Activated CD8-positive, alpha-beta memory T cell treated with anti-CD3 and anti-CD28 coated beads for 4 hours (primary cell): ENCODE measurements at regions not wholly inside any gene's neighbourhood (a gene's known extent, or its start where the extent isn't known, plus 50 kb on each side); places are given as distances from the start of the nearest gene placed in this dataset.

Experiments used
- DNase-seq, 2 donors: peaks; one replicate each; pipeline ENCODE4 v3.0.0-alpha.2; 2020; ENCODE audit warnings: low read depth in 2 of 2

GRCh38 chr11:59302991-59303390, 55.7 kb upstream of the OR5AN1 start:
- no peak for DNase-seq

GRCh38 chr11:59295435-59295834, 63.3 kb upstream of the OR5AN1 start:
- no peak for DNase-seq

GRCh38 chr11:59292611-59293010, 66.1 kb upstream of the OR5AN1 start:
- no peak for DNase-seq

GRCh38 chr11:59291228-59291627, 67.5 kb upstream of the OR5AN1 start:
- DNase-seq: no peak

- DNase-seq: no peak
Measured at GRCh38 chr11:59289356-59290181, 69.1 kb upstream of the OR5AN1 start.

- no peak for DNase-seq
Measured at GRCh38 chr11:59285716-59286260, 72.9 kb upstream of the OR5AN1 start.

GRCh38 chr11:59284773-59285129, 72.0 kb upstream of the MPEG1 start:
- DNase-seq: no peak

GRCh38 chr11:59283825-59284772, 71.4 kb upstream of the MPEG1 start:
- DNase-seq: peak in 1 of 2 donors; percentile 19

- DNase-seq: no peak
Measured at GRCh38 chr11:59283311-59283710, 70.6 kb upstream of the MPEG1 start.

- no peak for DNase-seq
Measured at GRCh38 chr11:59281177-59281576, 68.5 kb upstream of the MPEG1 start.

GRCh38 chr11:59273373-59273841, 60.7 kb upstream of the MPEG1 start:
- no peak for DNase-seq

GRCh38 chr11:59272771-59273372, 60.1 kb upstream of the MPEG1 start:
- no peak for DNase-seq

- DNase-seq: no peak
Measured at GRCh38 chr11:59271811-59272327, 59.1 kb upstream of the MPEG1 start.

GRCh38 chr11:59271247-59271755, 58.6 kb upstream of the MPEG1 start:
- no peak for DNase-seq

GRCh38 chr11:59267736-59268475, 55.2 kb upstream of the MPEG1 start:
- no peak for DNase-seq

GRCh38 chr11:59267196-59267595, 54.5 kb upstream of the MPEG1 start:
- no peak for DNase-seq

- DNase-seq: no peak
Measured at GRCh38 chr11:59266491-59266890, 53.8 kb upstream of the MPEG1 start.

GRCh38 chr11:59265735-59266134, 53.0 kb upstream of the MPEG1 start:
- no peak for DNase-seq

GRCh38 chr11:59264736-59265135, 52.0 kb upstream of the MPEG1 start:
- DNase-seq: no peak

GRCh38 chr11:59263225-59263894, 50.6 kb upstream of the MPEG1 start:
- DNase-seq: no peak
